ENCODE measurements at regions not wholly inside any gene's neighbourhood (a gene's known extent, or its start where the extent isn't known, plus 50 kb on each side); places are given as distances from the start of the nearest gene placed in this dataset.

GRCh38 chr9:99725852-99726251 lies 95.8 kb upstream of the NR4A3 start:
- Histone ChIP-seq H3K9me3 (no peaks in the 10 kb centered on the region), H3K36me3 (no peaks in the 10 kb centered on the region), H3K4me3 (no peak overlapping the region), H3K27ac (no peak overlapping the region), H3K4me1 (no peaks in the 10 kb centered on the region), H3K27me3 (no peaks in the 10 kb centered on the region)
- intact Hi-C loops (cut with DNase I): no loop called here
- no peak for DNase-seq
- TF ChIP-seq POLR2A (IDR thresholded peaks at IDR 0.05) (no peak), CTCF (IDR thresholded peaks at IDR 0.05) (no peak)

- Histone ChIP-seq H3K27ac (no peak overlapping the region), H3K36me3 (no peaks in the 10 kb centered on the region), H3K4me1 (no peaks in the 10 kb centered on the region), H3K9me3 (no peaks in the 10 kb centered on the region), H3K4me3 (no peak overlapping the region), H3K27me3 (no peaks in the 10 kb centered on the region)
- TF ChIP-seq POLR2A (IDR thresholded peaks at IDR 0.05): no peak
- no peak for TF ChIP-seq CTCF (IDR thresholded peaks at IDR 0.05)
- no peak for DNase-seq
- intact Hi-C loops (cut with DNase I): no loop called here
Observed at GRCh38 chr9:99726758-99727157, 94.9 kb upstream of the NR4A3 start.

- Histone ChIP-seq H3K36me3 (no peaks in the 10 kb centered on the region), H3K27me3 (no peaks in the 10 kb centered on the region), H3K4me3 (no peak overlapping the region), H3K4me1 (peaks cover 0 to 5% (median 4%) of the 10 kb centered on the region in 3 donors), H3K9me3 (no peaks in the 10 kb centered on the region), H3K27ac (no peak overlapping the region)
- DNase-seq: no peak
- intact Hi-C loops (cut with DNase I): no loop called here
- 65 to 75% methylated on average over 2 of the region's 2 CpGs for WGBS, 2 donors
- TF ChIP-seq POLR2A (IDR thresholded peaks at IDR 0.05) (no peak), CTCF (IDR thresholded peaks at IDR 0.05) (no peak)
Observed at GRCh38 chr9:99730062-99730461, 91.6 kb upstream of the NR4A3 start.

- no peak overlapping the region for H3K27ac ChIP-seq
- H3K9me3 ChIP-seq: no peaks in the 10 kb centered on the region
- H3K27me3 ChIP-seq: no peaks in the 10 kb centered on the region
- intact Hi-C loops (cut with DNase I): no loop called here
- no peaks in the 10 kb centered on the region for H3K36me3 ChIP-seq
- 73 to 74% methylated on average over 2 of the region's 2 CpGs for WGBS, 2 donors
- H3K4me1 ChIP-seq: peaks cover 0 to 5% (median 4%) of the 10 kb centered on the region in 3 donors
- DNase-seq: no peak
- no peak overlapping the region for H3K4me3 ChIP-seq
- TF ChIP-seq CTCF (IDR thresholded peaks at IDR 0.05): no peak
- TF ChIP-seq POLR2A (IDR thresholded peaks at IDR 0.05): no peak
Observed at GRCh38 chr9:99731950-99732349, 89.7 kb upstream of the NR4A3 start.

GRCh38 chr9:99732715-99733114 lies 89.0 kb upstream of the NR4A3 start:
- intact Hi-C loops (cut with DNase I): no loop called here
- Histone ChIP-seq H3K4me3 (peak overlapping the region in 1 of 4 donors; percentile 33), H3K36me3 (no peaks in the 10 kb centered on the region), H3K27ac (peak overlapping the region in 1 of 4 donors; percentile 32), H3K9me3 (no peaks in the 10 kb centered on the region), H3K27me3 (no peaks in the 10 kb centered on the region), H3K4me1 (peaks cover 0 to 5% (median 4%) of the 10 kb centered on the region in 3 donors)
- WGBS, 2 donors: 25 to 41% methylated on average over 5 of the region's 5 CpGs
- TF ChIP-seq POLR2A (IDR thresholded peaks at IDR 0.05): no peak
- TF ChIP-seq CTCF (IDR thresholded peaks at IDR 0.05): no peak
- no peak for DNase-seq
